Testis (tissue), 2 donors: ENCODE measurements at regions not wholly inside any gene's neighbourhood (a gene's known extent, or its start where the extent isn't known, plus 50 kb on each side); places are given as distances from the start of the nearest gene placed in this dataset.

Experiments used
- DNase-seq: peaks from one replicate; pipeline ENCODE4 v3.0.0-alpha.2; 2019
- H3K27ac ChIP-seq, 2 donors: fragments of 200-600 bp; sonication (generic); one replicate each; pipeline ENCODE4 v1.5.1; 2019
- H3K27me3 ChIP-seq: fragments of 200-600 bp; sonication (generic); one replicate; pipeline ENCODE4 v1.5.1; 2019
- H3K36me3 ChIP-seq: fragments of 200-600 bp; sonication (generic); one replicate; pipeline ENCODE4 v1.5.1; 2017; ENCODE audit warnings: low read depth; ENCODE audit errors: missing control alignments
- H3K4me1 ChIP-seq: fragments of 200-600 bp; sonication (generic); one replicate; pipeline ENCODE4 v1.5.1; 2019
- H3K4me3 ChIP-seq, 2 donors: fragments of 200-600 bp; sonication (generic); one replicate each; pipeline ENCODE4 v1.5.1; 2017 to 2019
- H3K9me3 ChIP-seq: fragments of 200-600 bp; sonication (generic); one replicate; pipeline ENCODE4 v1.5.1; 2017
- POLR2A ChIP-seq: fragments of 450-650 bp; IDR thresholded peaks from one replicate; pipeline ENCODE4 v1.6.1; 2017; ENCODE audit warnings: antibody characterized with exemption, mild to moderate bottlenecking, moderate library complexity
- WGBS, 2 donors: methylation state at CpG; one replicate each; pipeline ENCODE4 v1.1.5; 2018; 5-methylcytosine and 5-hydroxymethylcytosine counted together
- intact Hi-C: fragments of 100-400 bp; cut with DNase I; formaldehyde crosslinking; loops from one replicate; pipeline ENCODE4 v1.15.1; 2023; ENCODE audit warnings: low total_unique reads
- TF ChIP-seq, protein P1 (sequence below), 3 experiments: fragments of 450-650 bp in 2 of 3; fragments of 200-600 bp in 1 of 3; sonication (generic) in 1 of 3; IDR thresholded peaks; one replicate each; pipeline ENCODE4 v1.5.1; 2016 to 2019; ENCODE audit warnings: antibody characterized with exemption in 3 of 3, mild to moderate bottlenecking in 2 of 3, moderate library complexity in 1 of 3

DNA sequence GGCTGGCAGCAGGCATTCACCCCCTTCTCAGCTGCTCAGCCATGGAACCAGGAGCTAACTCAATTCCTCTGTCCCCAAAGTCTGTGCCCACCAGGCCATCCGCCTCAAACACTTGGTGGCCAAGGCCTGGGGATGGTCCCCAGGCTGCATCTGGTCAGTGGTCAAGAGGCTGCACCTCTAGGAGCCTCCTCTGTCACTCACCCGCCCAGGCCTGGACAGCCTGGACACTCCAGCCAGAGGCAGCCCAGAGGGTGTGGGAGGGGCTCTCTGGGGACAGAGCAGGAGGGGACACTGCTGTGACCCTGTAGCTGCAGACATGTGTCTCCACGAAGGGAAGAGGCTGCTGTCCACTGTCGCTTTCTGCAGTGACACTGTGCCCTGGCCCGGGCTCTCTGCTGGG lies 416.6 kb upstream of the SULF2 start:
- Histone ChIP-seq H3K4me1 (peaks cover 8% of the 10 kb centered on the region), H3K9me3 (no peaks in the 10 kb centered on the region), H3K27ac (peak overlapping the region; percentile 24 to 41), H3K27me3 (no peaks in the 10 kb centered on the region), H3K4me3 (no peak overlapping the region), H3K36me3 (no peaks in the 10 kb centered on the region)
- no peak for DNase-seq
- no peak for TF ChIP-seq POLR2A
- TF ChIP-seq, protein P1, sequence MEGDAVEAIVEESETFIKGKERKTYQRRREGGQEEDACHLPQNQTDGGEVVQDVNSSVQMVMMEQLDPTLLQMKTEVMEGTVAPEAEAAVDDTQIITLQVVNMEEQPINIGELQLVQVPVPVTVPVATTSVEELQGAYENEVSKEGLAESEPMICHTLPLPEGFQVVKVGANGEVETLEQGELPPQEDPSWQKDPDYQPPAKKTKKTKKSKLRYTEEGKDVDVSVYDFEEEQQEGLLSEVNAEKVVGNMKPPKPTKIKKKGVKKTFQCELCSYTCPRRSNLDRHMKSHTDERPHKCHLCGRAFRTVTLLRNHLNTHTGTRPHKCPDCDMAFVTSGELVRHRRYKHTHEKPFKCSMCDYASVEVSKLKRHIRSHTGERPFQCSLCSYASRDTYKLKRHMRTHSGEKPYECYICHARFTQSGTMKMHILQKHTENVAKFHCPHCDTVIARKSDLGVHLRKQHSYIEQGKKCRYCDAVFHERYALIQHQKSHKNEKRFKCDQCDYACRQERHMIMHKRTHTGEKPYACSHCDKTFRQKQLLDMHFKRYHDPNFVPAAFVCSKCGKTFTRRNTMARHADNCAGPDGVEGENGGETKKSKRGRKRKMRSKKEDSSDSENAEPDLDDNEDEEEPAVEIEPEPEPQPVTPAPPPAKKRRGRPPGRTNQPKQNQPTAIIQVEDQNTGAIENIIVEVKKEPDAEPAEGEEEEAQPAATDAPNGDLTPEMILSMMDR (IDR thresholded peaks at IDR 0.05): no peak
- intact Hi-C loops: no loop called here
- WGBS, 2 donors: 55 to 85% methylated on average over 2 to 5 of the region's 5 CpGs

DNA sequence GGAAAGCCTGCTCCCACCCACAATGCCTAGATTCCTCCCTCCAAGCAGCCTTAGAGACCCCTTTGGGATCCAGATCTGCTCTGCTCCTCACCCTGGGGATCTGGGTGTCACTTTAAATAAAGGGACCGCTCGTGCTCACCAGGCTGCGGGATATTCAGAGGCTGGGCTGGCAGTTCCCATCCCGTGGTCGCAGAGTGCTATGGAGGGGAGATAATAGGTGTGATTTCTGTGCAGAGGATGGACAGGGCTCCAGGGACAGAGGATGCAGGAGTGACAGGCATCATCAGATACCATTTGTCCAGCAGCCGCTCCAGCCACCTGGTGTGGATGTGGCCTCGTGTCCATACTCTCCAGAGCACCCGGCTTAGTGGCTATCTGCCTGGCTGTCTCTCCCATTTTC lies 415.9 kb upstream of the SULF2 start:
- TF ChIP-seq, protein P1 (IDR thresholded peaks at IDR 0.05): no peak
- TF ChIP-seq POLR2A: no peak
- Histone ChIP-seq H3K9me3 (no peaks in the 10 kb centered on the region), H3K4me3 (no peak overlapping the region), H3K27me3 (no peaks in the 10 kb centered on the region), H3K36me3 (no peaks in the 10 kb centered on the region), H3K27ac (peak overlapping the region in 1 of 2 donors; percentile 24), H3K4me1 (peaks cover 8% of the 10 kb centered on the region)
- 65 to 87% methylated on average over 6 to 8 of the region's 8 CpGs for WGBS, 2 donors
- intact Hi-C loops: no loop called here
- no peak for DNase-seq

GRCh38 chr20:48198929-48199451 lies 413.7 kb upstream of the SULF2 start:
- Histone ChIP-seq H3K9me3 (no peaks in the 10 kb centered on the region), H3K36me3 (no peaks in the 10 kb centered on the region), H3K27me3 (no peaks in the 10 kb centered on the region), H3K4me3 (no peak overlapping the region), H3K27ac (no peak overlapping the region), H3K4me1 (peaks cover 8% of the 10 kb centered on the region)
- TF ChIP-seq, protein P1 (IDR thresholded peaks at IDR 0.05): no peak
- TF ChIP-seq POLR2A: no peak
- WGBS, 2 donors: 69 to 70% methylated on average over 8 of the region's 8 CpGs
- no peak for DNase-seq
- intact Hi-C loops: no loop called here

GRCh38 chr20:48197066-48197465 lies 411.8 kb upstream of the SULF2 start:
- Histone ChIP-seq H3K4me3 (no peak overlapping the region), H3K27me3 (no peaks in the 10 kb centered on the region), H3K27ac (no peak overlapping the region), H3K9me3 (no peaks in the 10 kb centered on the region), H3K4me1 (no peaks in the 10 kb centered on the region), H3K36me3 (no peaks in the 10 kb centered on the region)
- intact Hi-C loops: no loop called here
- peak; percentile 67 for DNase-seq
- WGBS, 2 donors: 63 to 79% methylated on average over 11 to 14 of the region's 14 CpGs
- TF ChIP-seq, protein P1 (IDR thresholded peaks at IDR 0.05): no peak
- no peak for TF ChIP-seq POLR2A

- H3K27me3 ChIP-seq: no peaks in the 10 kb centered on the region
- no peaks in the 10 kb centered on the region for H3K4me1 ChIP-seq
- no peaks in the 10 kb centered on the region for H3K36me3 ChIP-seq
- no peak overlapping the region for H3K27ac ChIP-seq
- no peak for DNase-seq
- no peak for TF ChIP-seq POLR2A
- TF ChIP-seq, protein P1 (IDR thresholded peaks at IDR 0.05): no peak
- no peak overlapping the region for H3K4me3 ChIP-seq
- intact Hi-C loops: no loop called here
- WGBS, 2 donors: 85 to 91% methylated on average over 10 of the region's 10 CpGs
- no peaks in the 10 kb centered on the region for H3K9me3 ChIP-seq
These were observed 411.2 kb upstream of the SULF2 start for GRCh38 chr20:48196486-48196885.
